ENCODE measurements at regions not wholly inside any gene's neighbourhood (a gene's known extent, or its start where the extent isn't known, plus 50 kb on each side); places are given as distances from the start of the nearest gene placed in this dataset.

DNA sequence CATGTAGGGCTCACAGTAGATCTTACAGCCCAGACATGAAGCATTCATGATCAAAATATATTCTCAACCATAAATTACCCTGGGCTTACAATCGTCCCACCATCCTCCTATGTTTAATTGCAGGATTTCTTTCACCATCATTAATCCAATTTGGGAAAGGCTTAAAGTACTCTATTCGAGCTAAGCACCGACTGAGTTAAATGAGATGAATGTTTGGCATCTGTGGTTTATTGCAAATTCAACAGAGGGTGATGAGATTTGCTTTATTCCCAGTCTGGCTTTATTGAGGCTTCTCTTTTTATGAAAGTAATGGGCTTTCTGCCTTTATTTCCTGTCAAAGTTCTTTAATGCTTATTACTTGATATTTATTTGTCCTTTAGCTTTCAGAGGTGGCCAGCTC lies 159.0 kb downstream of the METTL4 start:
- no peak for DNase-seq (ENCODE audit: low read depth, low spot score)

GRCh38 chr18:2412996-2413751 lies 158.1 kb downstream of the METTL4 start:
- DNase-seq (ENCODE audit: low read depth, low spot score): no peak

GRCh38 chr18:2414235-2414634 lies 157.1 kb downstream of the METTL4 start:
- DNase-seq (ENCODE audit: low read depth, low spot score): no peak

- DNase-seq (ENCODE audit: low read depth, low spot score): no peak
Measured at GRCh38 chr18:2415656-2416055, 155.6 kb downstream of the METTL4 start.

GRCh38 chr18:2417861-2418610 lies 153.3 kb downstream of the METTL4 start:
- no peak for DNase-seq (ENCODE audit: low read depth, low spot score)

DNA sequence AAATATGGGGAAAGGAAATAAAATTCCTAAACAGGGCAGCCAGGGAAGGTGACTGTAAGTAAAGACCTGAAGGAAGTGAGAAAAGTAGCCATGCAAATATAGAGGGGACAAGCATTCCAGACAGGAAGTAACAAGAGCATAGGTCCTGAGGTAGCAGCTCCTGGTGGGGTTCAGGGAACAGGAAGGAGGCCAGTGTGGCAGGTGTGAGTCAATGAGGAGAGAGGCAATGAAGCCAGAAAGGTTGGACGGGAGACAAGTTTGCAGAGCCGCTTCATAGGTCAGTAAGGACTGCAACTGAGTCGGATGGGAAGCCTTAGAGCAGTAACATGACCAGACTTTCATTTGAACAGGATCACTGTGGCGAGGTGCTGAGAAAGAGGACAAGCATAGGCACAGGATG lies 150.9 kb downstream of the METTL4 start:
- no peak for DNase-seq (ENCODE audit: low read depth, low spot score)

DNA sequence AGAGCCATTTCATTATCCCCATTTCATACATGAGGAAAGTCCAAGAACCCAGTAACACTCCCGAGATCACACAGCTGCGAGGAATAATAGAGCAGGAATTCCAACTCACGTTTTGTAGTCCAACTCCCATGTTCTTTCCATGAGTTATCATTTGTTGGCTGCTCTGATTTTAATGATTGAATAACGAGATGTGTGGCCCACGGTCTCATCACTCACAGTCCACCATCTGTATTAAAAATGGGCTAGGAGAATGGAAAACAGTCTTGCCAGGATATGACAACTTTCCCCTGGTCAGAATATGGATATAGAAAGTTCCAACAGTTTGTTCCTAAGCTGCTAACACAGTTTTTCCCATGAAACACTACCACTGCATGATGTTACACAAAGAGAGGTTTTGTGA lies 147.5 kb downstream of the METTL4 start:
- DNase-seq (ENCODE audit: low read depth, low spot score): no peak

- DNase-seq (ENCODE audit: low read depth, low spot score): no peak
Measured at GRCh38 chr18:2424420-2424819, 146.9 kb downstream of the METTL4 start.

DNA sequence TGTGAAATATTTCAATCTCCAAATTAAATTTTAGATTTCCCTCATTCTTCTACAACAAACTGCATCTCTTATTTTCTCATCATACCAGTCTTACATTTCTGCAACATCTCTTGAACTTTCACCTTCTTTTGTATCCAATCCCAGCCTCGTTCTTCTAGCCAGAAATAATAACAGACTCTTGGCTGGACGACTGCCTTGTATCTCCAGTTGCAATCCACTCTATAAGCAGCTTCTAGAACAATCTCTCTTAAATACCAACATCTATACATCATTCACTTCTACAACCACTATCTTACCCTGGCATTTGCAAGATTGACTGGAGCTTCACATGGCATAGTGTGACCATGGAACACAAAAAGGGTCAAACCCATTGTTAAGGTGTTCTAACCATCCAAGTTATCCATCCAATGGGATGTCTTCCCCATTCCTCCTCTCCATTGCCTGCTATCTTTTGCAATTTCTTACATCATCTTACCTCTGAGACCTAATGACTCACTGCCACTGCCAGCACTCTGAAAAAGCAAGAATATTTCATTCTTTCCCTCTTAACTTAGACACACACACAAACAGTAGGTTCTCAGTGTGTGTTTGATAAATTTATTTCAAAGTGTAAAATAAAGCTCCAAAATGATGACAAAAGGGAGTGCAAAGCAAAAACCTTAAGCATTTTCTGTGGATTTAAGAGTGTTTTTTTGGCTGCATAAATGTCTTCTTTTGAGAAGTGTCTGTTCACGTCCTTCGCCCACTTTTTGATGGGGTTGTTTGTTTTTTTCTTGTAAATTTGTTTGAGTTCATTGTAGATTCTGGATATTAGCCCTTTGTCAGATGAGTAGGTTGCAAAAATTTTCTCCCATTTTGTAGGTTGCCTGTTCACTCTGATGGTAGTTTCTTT lies 145.6 kb downstream of the METTL4 start:
- no peak for DNase-seq (ENCODE audit: low read depth, low spot score)

- DNase-seq (ENCODE audit: low read depth, low spot score): no peak
Measured at GRCh38 chr18:2430191-2430590, 141.1 kb downstream of the METTL4 start.

DNA sequence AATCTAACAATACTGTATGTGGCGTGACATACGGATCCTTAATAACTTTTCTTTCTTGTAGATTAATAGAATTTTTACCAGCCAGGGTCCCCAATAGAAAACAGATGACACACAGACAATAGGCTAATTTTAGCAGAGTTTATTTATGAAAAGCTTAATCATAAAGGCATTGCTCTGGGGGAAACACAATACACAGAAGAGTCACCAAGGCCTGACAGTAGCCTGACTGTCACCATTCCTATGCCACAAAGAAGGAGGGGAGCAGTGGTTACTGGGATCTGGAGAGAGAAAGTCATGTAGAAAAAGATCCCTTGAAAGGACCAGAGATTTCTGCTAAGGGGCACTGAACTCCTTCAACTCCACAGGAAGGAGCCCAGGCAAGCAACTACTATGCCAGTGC lies 139.5 kb downstream of the METTL4 start:
- no peak for DNase-seq (ENCODE audit: low read depth, low spot score)

GRCh38 chr18:2433366-2433765 lies 137.9 kb downstream of the METTL4 start:
- no peak for DNase-seq (ENCODE audit: low read depth, low spot score)

DNA sequence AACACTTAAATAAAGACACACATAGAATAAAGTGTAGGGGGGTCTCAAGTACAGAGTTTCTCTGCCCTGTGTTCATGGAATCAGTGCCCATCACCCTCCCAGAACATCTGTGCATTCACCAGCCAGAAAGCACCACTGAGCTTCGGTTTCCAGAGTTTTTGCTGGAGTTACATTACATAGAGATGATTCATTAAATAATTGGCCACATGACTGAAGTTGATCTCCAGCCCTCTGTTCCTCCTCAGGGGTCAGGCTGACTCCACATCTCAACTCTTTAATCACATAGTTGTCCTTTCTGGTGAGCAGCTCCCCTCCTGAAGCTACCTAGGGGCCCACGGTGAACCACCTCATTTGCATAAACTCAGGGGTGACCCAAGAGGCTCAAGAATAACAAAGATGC lies 129.8 kb downstream of the METTL4 start:
- DNase-seq (ENCODE audit: low read depth, low spot score): no peak

DNA sequence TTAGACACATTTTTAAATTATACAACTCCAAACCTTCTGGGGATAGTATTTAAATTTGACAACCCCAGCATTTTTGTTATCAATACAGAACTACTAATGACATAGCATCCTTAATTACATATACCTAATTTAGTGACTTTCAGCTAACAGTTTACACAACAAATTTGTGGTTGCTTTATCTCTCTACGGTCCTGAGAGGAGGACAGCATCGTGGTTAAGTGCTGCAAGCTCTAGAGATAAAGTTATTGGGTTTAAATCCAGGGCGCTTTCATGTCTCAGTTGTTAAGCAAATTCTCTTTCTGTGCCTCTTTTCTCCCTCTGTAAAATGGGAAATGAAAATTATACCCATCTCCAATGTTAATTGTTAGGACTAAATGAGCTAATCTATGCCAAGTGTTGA lies 129.3 kb downstream of the METTL4 start:
- no peak for DNase-seq (ENCODE audit: low read depth, low spot score)

DNA sequence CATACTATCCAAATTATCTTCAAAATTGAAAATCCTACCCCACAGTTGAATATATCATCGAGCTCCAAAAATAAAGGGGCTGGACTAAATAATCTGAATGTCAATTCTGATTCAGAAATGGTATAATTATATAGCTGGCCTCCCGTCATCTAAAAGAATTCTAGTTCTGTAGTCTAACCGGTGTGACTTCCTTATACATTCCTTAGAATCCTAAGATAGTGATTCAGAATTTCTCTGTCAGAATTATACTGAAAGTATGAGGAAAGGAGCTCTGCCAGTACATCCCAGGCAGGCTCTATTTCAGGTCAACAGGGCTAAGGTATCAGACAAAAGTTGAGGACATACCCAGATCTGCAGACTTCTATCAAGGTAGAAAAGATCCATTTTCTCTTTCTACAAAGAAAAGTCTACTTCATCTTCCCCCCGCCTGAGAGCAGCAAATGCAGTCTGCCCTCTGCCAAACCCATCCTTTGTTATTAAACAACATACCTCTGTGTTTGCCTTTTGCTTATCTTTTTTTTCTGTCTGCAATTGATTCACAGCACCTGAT lies 128.5 kb downstream of the METTL4 start:
- no peak for DNase-seq (ENCODE audit: low read depth, low spot score)

DNA sequence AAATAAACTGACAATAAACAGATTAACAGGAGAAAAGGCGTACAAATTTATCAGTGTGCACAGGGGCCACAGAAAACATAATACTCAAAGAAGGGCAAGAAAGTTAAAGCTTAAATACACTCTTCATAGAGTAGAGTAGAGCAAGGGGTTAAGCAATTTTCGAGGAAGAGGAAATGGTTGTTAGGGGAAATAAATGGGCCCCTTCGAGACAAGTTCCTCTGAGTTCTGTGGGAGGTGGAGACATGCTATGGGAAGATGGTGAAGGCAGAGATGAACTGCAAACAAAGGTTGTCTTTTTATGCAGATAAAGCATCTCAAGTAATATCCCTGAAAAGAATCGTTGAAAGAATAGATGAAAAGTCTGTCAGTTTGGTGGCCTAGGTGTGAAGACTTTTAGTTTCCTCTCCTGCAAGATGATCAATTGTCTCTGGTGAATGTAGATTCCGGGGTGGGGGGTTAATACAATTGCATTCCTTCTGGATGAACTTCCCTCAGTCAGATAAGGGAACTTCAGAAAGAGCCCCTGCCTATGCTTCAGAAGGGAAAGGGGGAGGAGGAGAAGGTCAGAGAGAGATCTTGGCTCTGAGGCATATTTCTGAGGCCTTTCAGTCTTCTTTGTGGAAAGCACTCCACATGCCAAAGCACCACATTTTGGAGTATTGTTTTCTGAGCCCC lies 127.0 kb downstream of the METTL4 start:
- no peak for DNase-seq (ENCODE audit: low read depth, low spot score)

DNA sequence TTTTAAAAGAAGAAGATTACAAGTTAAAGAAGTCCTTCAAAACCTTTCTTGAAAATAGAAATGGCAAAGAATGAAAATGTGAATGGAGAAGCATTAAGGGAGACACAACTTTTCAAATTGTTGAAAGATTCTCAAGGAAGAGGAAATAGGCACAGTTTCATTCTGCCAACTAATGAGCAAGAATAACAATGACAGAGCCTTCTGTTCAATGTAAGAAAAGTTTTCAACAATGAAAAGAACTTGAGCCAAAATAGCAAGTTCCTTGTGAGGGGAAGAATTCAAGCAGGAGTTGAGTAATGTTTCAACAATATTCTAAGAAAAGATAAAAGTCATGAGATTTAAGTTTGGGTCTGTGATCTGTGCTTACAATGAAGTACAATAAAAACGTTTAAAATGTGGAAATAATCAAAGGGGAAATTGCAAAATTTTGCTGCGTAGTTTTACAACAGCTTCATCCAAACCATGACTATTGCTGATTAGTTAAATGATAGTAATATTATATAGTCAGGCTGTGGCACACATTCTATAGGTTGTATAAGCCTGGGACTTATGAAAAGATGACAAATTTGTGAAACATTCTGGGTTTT lies 122.6 kb downstream of the METTL4 start:
- DNase-seq (ENCODE audit: low read depth, low spot score): no peak

DNA sequence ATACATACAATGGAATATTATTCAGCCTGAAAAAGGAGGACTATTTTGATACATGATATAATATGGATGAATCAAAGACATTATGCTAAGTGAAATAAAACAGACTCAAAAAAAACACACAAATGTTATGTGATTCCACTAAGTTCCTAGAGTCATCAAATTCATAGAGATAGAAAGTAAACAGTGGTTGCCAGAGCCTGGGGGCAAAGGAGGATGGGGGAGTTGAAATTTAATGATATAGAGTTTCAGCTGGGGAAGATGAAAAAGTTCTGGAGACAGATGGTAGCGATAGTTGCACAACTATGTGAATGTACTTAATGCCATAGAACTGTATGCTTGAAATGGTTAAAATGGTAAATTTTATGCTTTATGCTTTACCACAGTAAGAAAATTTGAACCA lies 119.7 kb downstream of the METTL4 start:
- no peak for DNase-seq (ENCODE audit: low read depth, low spot score)

- no peak for DNase-seq (ENCODE audit: low read depth, low spot score)
Measured at GRCh38 chr18:2459886-2460285, 111.4 kb downstream of the METTL4 start.

GRCh38 chr18:2466978-2467377 lies 104.3 kb downstream of the METTL4 start:
- no peak for DNase-seq (ENCODE audit: low read depth, low spot score)

- DNase-seq (ENCODE audit: low read depth, low spot score): no peak
Measured at GRCh38 chr18:2468051-2468450, 103.3 kb downstream of the METTL4 start.
